ELR (cell line): ENCODE measurements at regions not wholly inside any gene's neighbourhood (a gene's known extent, or its start where the extent isn't known, plus 50 kb on each side); places are given as distances from the start of the nearest gene placed in this dataset.
"Not testable (repeated sequence)": the region's sequence is repeated elsewhere in the genome, so short reads cannot be mapped to it uniquely, and the experiment has no call there.

Experiments used
- DNase-seq: peaks from one replicate; pipeline ENCODE4 v3.0.0-alpha.2; 2015; ENCODE audit warnings: low read depth

- DNase-seq: peak; percentile 38
These were observed 102.8 kb upstream of the OSBPL11 start for GRCh38 chr3:125697979-125698640.

GRCh38 chr3:125715651-125716050, 120.4 kb upstream of the OSBPL11 start:
- DNase-seq: no peak

- peak; percentile 77 for DNase-seq
These were observed 136.9 kb upstream of the OSBPL11 start for GRCh38 chr3:125732151-125732550.

- peak; percentile 26 for DNase-seq
These were observed 146.9 kb upstream of the OSBPL11 start for GRCh38 chr3:125741991-125742718.

- peak; percentile 70 for DNase-seq
These were observed 147.5 kb upstream of the OSBPL11 start for GRCh38 chr3:125742845-125743244.

GRCh38 chr3:125757050-125757449, 161.8 kb upstream of the OSBPL11 start:
- peak; percentile 26 for DNase-seq

- DNase-seq: not testable (repeated sequence)
These were observed 163.4 kb upstream of the OSBPL11 start for GRCh38 chr3:125758641-125759130.

- DNase-seq: not testable (repeated sequence)
These were observed 167.3 kb upstream of the OSBPL11 start for GRCh38 chr3:125762601-125763000.

GRCh38 chr3:125766285-125766826, 171.1 kb upstream of the OSBPL11 start:
- DNase-seq: peak; percentile 57

- DNase-seq: not testable (repeated sequence)
These were observed 171.6 kb upstream of the OSBPL11 start for GRCh38 chr3:125766931-125767330.

- no peak for DNase-seq
These were observed 172.3 kb upstream of the OSBPL11 start for GRCh38 chr3:125767641-125768040.

GRCh38 chr3:125768821-125769220, 173.5 kb upstream of the OSBPL11 start:
- DNase-seq: not testable (repeated sequence)

- DNase-seq: not testable (repeated sequence)
These were observed 176.2 kb upstream of the OSBPL11 start for GRCh38 chr3:125771506-125771905.

- not testable (repeated sequence) for DNase-seq
These were observed 179.2 kb upstream of the OSBPL11 start for GRCh38 chr3:125774433-125775034.

- DNase-seq: not testable (repeated sequence)
These were observed 179.8 kb upstream of the OSBPL11 start for GRCh38 chr3:125775106-125775505.

- not testable (repeated sequence) for DNase-seq
These were observed 180.5 kb upstream of the OSBPL11 start for GRCh38 chr3:125775606-125776294.

GRCh38 chr3:125779276-125779675, 184.0 kb upstream of the OSBPL11 start:
- not testable (repeated sequence) for DNase-seq

- not testable (repeated sequence) for DNase-seq
These were observed 184.6 kb upstream of the OSBPL11 start for GRCh38 chr3:125779918-125780317.

GRCh38 chr3:125781678-125782077, 186.4 kb upstream of the OSBPL11 start:
- DNase-seq: not testable (repeated sequence)

GRCh38 chr3:125790312-125790711, 178.7 kb upstream of the ROPN1B start:
- DNase-seq: not testable (repeated sequence)

GRCh38 chr3:125791021-125791420, 178.0 kb upstream of the ROPN1B start:
- peak; percentile 37 for DNase-seq

GRCh38 chr3:125810010-125810409, 159.0 kb upstream of the ROPN1B start:
- DNase-seq: not testable (repeated sequence)
